ENCODE measurements at regions not wholly inside any gene's neighbourhood (a gene's known extent, or its start where the extent isn't known, plus 50 kb on each side); places are given as distances from the start of the nearest gene placed in this dataset.

DNA sequence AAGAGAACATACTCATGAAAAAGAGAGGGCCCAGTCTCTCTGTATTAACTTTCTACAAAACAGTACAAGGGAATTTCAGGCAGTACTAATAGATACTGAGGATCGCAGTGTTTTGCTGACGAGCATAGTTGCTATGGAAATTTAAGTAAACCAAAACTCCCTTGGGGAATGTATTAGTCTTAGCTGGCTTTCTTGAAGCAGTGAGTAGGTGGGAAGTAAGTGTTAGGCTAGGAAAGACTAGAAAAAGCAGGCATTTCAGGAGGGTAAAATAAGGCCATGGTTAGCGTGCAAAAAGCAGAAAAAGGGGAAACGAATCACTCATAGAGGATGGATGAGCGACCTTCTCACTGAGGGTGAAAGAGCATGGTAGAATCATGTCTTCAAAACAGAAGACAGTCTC, 84.3 kb upstream of the ACTBL2 start:
- Histone ChIP-seq H3K4me3 (replicated peaks; ENCODE audit: insufficient read depth, low read length) (no peak overlapping the region), H3K27me3 (ENCODE audit: insufficient read depth, poor library complexity, severe bottlenecking) (no peaks in the 10 kb centered on the region), H3K27ac (replicated peaks) (no peak overlapping the region)
- DNase-seq (ENCODE audit: low read depth in 1 of 2, low spot score in 1 of 2) = no peak
- TF ChIP-seq SPI1 (IDR thresholded peaks at IDR 0.05; ENCODE audit: borderline replicate concordance, low read depth) = no peak
- TF ChIP-seq, protein P1, sequence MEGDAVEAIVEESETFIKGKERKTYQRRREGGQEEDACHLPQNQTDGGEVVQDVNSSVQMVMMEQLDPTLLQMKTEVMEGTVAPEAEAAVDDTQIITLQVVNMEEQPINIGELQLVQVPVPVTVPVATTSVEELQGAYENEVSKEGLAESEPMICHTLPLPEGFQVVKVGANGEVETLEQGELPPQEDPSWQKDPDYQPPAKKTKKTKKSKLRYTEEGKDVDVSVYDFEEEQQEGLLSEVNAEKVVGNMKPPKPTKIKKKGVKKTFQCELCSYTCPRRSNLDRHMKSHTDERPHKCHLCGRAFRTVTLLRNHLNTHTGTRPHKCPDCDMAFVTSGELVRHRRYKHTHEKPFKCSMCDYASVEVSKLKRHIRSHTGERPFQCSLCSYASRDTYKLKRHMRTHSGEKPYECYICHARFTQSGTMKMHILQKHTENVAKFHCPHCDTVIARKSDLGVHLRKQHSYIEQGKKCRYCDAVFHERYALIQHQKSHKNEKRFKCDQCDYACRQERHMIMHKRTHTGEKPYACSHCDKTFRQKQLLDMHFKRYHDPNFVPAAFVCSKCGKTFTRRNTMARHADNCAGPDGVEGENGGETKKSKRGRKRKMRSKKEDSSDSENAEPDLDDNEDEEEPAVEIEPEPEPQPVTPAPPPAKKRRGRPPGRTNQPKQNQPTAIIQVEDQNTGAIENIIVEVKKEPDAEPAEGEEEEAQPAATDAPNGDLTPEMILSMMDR (IDR thresholded peaks at IDR 0.05; ENCODE audit: insufficient read depth, low read length) = no peak
- no peak for TF ChIP-seq GABPA (IDR thresholded peaks at IDR 0.05; ENCODE audit: low read depth)
- TF ChIP-seq, protein P2, sequence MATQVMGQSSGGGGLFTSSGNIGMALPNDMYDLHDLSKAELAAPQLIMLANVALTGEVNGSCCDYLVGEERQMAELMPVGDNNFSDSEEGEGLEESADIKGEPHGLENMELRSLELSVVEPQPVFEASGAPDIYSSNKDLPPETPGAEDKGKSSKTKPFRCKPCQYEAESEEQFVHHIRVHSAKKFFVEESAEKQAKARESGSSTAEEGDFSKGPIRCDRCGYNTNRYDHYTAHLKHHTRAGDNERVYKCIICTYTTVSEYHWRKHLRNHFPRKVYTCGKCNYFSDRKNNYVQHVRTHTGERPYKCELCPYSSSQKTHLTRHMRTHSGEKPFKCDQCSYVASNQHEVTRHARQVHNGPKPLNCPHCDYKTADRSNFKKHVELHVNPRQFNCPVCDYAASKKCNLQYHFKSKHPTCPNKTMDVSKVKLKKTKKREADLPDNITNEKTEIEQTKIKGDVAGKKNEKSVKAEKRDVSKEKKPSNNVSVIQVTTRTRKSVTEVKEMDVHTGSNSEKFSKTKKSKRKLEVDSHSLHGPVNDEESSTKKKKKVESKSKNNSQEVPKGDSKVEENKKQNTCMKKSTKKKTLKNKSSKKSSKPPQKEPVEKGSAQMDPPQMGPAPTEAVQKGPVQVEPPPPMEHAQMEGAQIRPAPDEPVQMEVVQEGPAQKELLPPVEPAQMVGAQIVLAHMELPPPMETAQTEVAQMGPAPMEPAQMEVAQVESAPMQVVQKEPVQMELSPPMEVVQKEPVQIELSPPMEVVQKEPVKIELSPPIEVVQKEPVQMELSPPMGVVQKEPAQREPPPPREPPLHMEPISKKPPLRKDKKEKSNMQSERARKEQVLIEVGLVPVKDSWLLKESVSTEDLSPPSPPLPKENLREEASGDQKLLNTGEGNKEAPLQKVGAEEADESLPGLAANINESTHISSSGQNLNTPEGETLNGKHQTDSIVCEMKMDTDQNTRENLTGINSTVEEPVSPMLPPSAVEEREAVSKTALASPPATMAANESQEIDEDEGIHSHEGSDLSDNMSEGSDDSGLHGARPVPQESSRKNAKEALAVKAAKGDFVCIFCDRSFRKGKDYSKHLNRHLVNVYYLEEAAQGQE (IDR thresholded peaks at IDR 0.05; ENCODE audit: insufficient replicate concordance, low read depth) = no peak
- TF ChIP-seq POLR2AphosphoS5 (IDR thresholded peaks at IDR 0.05; ENCODE audit: low read depth) = no peak

DNA sequence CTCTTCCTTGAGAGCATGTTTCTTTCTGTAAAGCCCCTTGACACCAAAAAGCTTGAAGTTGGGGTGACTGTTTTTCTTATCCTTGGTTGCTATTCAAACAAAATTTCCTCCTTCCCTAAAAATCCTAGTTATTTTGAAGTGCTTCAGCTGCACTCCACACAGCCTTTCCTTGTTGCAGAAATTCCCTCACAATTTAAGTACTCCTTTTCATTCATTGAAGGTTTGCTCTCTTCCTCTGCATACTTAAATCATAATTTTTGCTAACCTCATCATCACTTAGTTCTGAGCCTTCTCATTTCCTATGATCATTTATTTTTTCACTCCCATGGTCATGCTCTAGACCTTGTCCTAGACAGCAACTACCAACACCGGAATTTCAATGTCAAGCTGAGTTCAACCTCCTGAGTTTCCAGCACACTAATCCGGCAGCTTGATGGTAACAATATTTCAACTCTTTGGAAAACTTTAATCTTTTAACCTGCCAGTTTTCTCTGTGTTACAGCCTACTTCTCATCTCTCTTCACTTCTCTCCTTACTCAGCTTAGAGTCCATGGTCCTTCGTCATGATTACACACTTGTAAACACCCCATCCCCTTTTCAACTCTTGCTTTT, 78.7 kb upstream of the ACTBL2 start:
- DNase-seq (ENCODE audit: low read depth in 1 of 2, low spot score in 1 of 2) = no peak

DNA sequence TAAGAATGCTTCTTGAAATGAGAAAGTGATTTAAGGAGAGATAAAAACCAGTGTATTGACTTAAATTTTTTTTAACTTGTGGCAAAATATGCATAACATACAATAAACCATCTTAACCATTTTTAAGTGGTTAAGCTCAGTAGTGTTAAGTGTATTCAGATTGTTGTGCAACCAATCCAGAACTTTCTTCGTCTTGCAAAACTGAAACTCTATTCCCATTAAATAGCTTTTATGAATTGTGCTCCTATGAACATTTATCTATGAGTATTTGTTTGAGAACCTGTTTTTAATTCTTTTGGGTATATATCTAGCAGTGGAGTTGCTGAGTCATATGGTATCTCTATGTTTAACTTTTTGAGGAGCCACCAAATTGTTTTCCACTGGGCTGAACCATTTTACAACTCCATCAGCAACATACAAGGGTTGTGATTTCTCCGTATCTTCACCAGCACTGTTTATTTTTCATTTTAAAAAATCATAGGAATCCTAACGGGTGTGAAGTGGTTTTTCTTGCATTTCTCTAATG, 76.6 kb upstream of the ACTBL2 start:
- TF ChIP-seq, protein P1 (IDR thresholded peaks at IDR 0.05; ENCODE audit: insufficient read depth, low read length) = no peak
- no peak for TF ChIP-seq POLR2AphosphoS5 (IDR thresholded peaks at IDR 0.05; ENCODE audit: low read depth)
- no peak for DNase-seq (ENCODE audit: low read depth in 1 of 2, low spot score in 1 of 2)
- Histone ChIP-seq H3K27ac (replicated peaks) (no peak overlapping the region), H3K27me3 (ENCODE audit: insufficient read depth, poor library complexity, severe bottlenecking) (no peaks in the 10 kb centered on the region), H3K4me3 (replicated peaks; ENCODE audit: insufficient read depth, low read length) (no peak overlapping the region)

More for the DNA sequence above, 78.7 kb upstream of the ACTBL2 start:
- no peaks in the 10 kb centered on the region for H3K27me3 ChIP-seq (ENCODE audit: insufficient read depth, poor library complexity, severe bottlenecking)
- no peak overlapping the region for H3K4me3 ChIP-seq (replicated peaks; ENCODE audit: insufficient read depth, low read length)
- TF ChIP-seq POLR2AphosphoS5 (IDR thresholded peaks at IDR 0.05; ENCODE audit: low read depth) = no peak
- no peak for TF ChIP-seq GABPA (IDR thresholded peaks at IDR 0.05; ENCODE audit: low read depth)
- TF ChIP-seq, protein P2 (IDR thresholded peaks at IDR 0.05; ENCODE audit: insufficient replicate concordance, low read depth) = no peak
- no peak for TF ChIP-seq SPI1 (IDR thresholded peaks at IDR 0.05; ENCODE audit: borderline replicate concordance, low read depth)
- TF ChIP-seq, protein P1 (IDR thresholded peaks at IDR 0.05; ENCODE audit: insufficient read depth, low read length) = no peak
- H3K27ac ChIP-seq (replicated peaks) = no peak overlapping the region

DNA sequence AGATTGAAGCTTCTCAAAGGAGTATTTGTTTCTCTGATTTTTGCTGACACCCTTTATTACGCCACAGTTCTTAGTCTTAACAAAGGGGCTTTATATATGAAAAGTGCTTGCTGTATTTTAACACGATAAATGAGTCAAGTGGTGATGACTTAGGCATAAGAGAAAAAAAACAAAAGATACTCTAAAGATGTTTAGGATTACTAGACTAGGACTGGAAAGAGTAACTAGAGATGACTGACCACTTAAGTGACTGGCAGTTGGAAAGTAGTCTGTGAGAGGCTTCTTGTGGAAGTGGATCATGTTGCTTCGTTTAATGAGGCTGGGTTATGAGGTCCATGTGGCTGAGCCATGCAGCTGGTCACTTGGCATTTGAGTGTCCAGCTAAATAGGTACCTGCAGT, 69.4 kb upstream of the ACTBL2 start:
- TF ChIP-seq POLR2AphosphoS5 (IDR thresholded peaks at IDR 0.05; ENCODE audit: low read depth) (no peak), GABPA (IDR thresholded peaks at IDR 0.05; ENCODE audit: low read depth) (no peak), SPI1 (IDR thresholded peaks at IDR 0.05; ENCODE audit: borderline replicate concordance, low read depth) (no peak)
- TF ChIP-seq, protein P1 (IDR thresholded peaks at IDR 0.05; ENCODE audit: insufficient read depth, low read length) = no peak
- TF ChIP-seq, protein P2 (IDR thresholded peaks at IDR 0.05; ENCODE audit: insufficient replicate concordance, low read depth) = no peak
- Histone ChIP-seq H3K27me3 (ENCODE audit: insufficient read depth, poor library complexity, severe bottlenecking) (no peaks in the 10 kb centered on the region), H3K27ac (replicated peaks) (no peak overlapping the region), H3K4me3 (replicated peaks; ENCODE audit: insufficient read depth, low read length) (no peak overlapping the region)
- no peak for DNase-seq (ENCODE audit: low read depth in 1 of 2, low spot score in 1 of 2)
